Duodenal mucosa (tissue), 2 donors: ENCODE measurements at regions not wholly inside any gene's neighbourhood (a gene's known extent, or its start where the extent isn't known, plus 50 kb on each side); places are given as distances from the start of the nearest gene placed in this dataset.

Experiments
- H3K27ac ChIP-seq: one replicate; pipeline ENCODE4 v1.7.0; 2013; ENCODE audit warnings: low read depth, low read length
- H3K27me3 ChIP-seq, 2 donors: one replicate each; pipeline ENCODE4 v1.7.0; 2013; ENCODE audit warnings: low read length in 2 of 2, control low read depth in 1 of 2; ENCODE audit not compliant: insufficient read depth in 2 of 2, control insufficient read depth in 1 of 2
- H3K36me3 ChIP-seq, 2 donors: one replicate each; pipeline ENCODE4 v1.7.0; 2013; ENCODE audit warnings: low read length in 2 of 2, control low read depth in 1 of 2; ENCODE audit not compliant: insufficient read depth in 2 of 2, control insufficient read depth in 1 of 2
- H3K4me1 ChIP-seq, 2 donors: one replicate each; pipeline ENCODE4 v1.7.0; 2013; ENCODE audit warnings: low read length in 2 of 2, control low read depth in 1 of 2; ENCODE audit not compliant: insufficient read depth in 2 of 2, control insufficient read depth in 1 of 2
- H3K4me3 ChIP-seq, 2 donors: one replicate each; pipeline ENCODE4 v1.7.0; 2013; ENCODE audit warnings: low read length in 2 of 2, low read depth in 1 of 2
- H3K9ac ChIP-seq, 2 donors: one replicate each; pipeline ENCODE4 v1.7.0; 2013; ENCODE audit warnings: low read length in 2 of 2, low read depth in 1 of 2
- H3K9me3 ChIP-seq, 2 donors: one replicate each; pipeline ENCODE4 v1.7.0; 2013; ENCODE audit warnings: low read length in 2 of 2, control low read depth in 1 of 2; ENCODE audit not compliant: control insufficient read depth in 1 of 2

- no peaks in the 10 kb centered on the region for H3K36me3 ChIP-seq
- no peaks in the 10 kb centered on the region for H3K4me1 ChIP-seq
- no peak overlapping the region for H3K27ac ChIP-seq
- no peak overlapping the region for H3K9ac ChIP-seq
- no peak overlapping the region for H3K4me3 ChIP-seq
- H3K9me3 ChIP-seq, result peaks cover 0 to 5% of the 10 kb centered on the region in 2 donors
- H3K27me3 ChIP-seq, result no peaks in the 10 kb centered on the region
Observed at GRCh38 chr18:71443706-71444480, 1100.2 kb downstream of the CBLN2 start.

GRCh38 chr18:71442731-71443141 lies 1101.4 kb downstream of the CBLN2 start:
- H3K27ac ChIP-seq, result no peak overlapping the region
- no peaks in the 10 kb centered on the region for H3K36me3 ChIP-seq
- no peak overlapping the region for H3K9ac ChIP-seq
- no peak overlapping the region for H3K4me3 ChIP-seq
- no peaks in the 10 kb centered on the region for H3K27me3 ChIP-seq
- no peaks in the 10 kb centered on the region for H3K4me1 ChIP-seq
- peaks cover 0 to 5% of the 10 kb centered on the region in 2 donors for H3K9me3 ChIP-seq

- no peak overlapping the region for H3K4me3 ChIP-seq
- no peaks in the 10 kb centered on the region for H3K27me3 ChIP-seq
- peaks cover 0 to 5% of the 10 kb centered on the region in 2 donors for H3K9me3 ChIP-seq
- no peaks in the 10 kb centered on the region for H3K4me1 ChIP-seq
- H3K36me3 ChIP-seq, result no peaks in the 10 kb centered on the region
- no peak overlapping the region for H3K9ac ChIP-seq
- no peak overlapping the region for H3K27ac ChIP-seq
Observed at GRCh38 chr18:71441156-71441555, 1103.0 kb downstream of the CBLN2 start.

GRCh38 chr18:71437511-71437910 lies 1106.6 kb downstream of the CBLN2 start:
- H3K4me1 ChIP-seq, result no peaks in the 10 kb centered on the region
- no peaks in the 10 kb centered on the region for H3K9me3 ChIP-seq
- H3K27me3 ChIP-seq, result no peaks in the 10 kb centered on the region
- no peak overlapping the region for H3K27ac ChIP-seq
- H3K36me3 ChIP-seq, result no peaks in the 10 kb centered on the region
- no peak overlapping the region for H3K9ac ChIP-seq
- H3K4me3 ChIP-seq, result no peak overlapping the region

- peaks cover 0 to 3% of the 10 kb centered on the region in 2 donors for H3K9me3 ChIP-seq
- H3K9ac ChIP-seq, result no peak overlapping the region
- H3K4me3 ChIP-seq, result no peak overlapping the region
- no peaks in the 10 kb centered on the region for H3K36me3 ChIP-seq
- H3K27ac ChIP-seq, result no peak overlapping the region
- H3K27me3 ChIP-seq, result no peaks in the 10 kb centered on the region
- H3K4me1 ChIP-seq, result no peaks in the 10 kb centered on the region
Observed at GRCh38 chr18:71433373-71433772, 1110.8 kb downstream of the CBLN2 start.

GRCh38 chr18:71431689-71432088 lies 1112.5 kb downstream of the CBLN2 start:
- H3K9ac ChIP-seq, result no peak overlapping the region
- H3K36me3 ChIP-seq, result no peaks in the 10 kb centered on the region
- peaks cover 0 to 3% of the 10 kb centered on the region in 2 donors for H3K9me3 ChIP-seq
- H3K4me1 ChIP-seq, result no peaks in the 10 kb centered on the region
- no peaks in the 10 kb centered on the region for H3K27me3 ChIP-seq
- H3K27ac ChIP-seq, result no peak overlapping the region
- H3K4me3 ChIP-seq, result no peak overlapping the region

- no peaks in the 10 kb centered on the region for H3K27me3 ChIP-seq
- H3K4me1 ChIP-seq, result no peaks in the 10 kb centered on the region
- H3K9ac ChIP-seq, result no peak overlapping the region
- H3K36me3 ChIP-seq, result no peaks in the 10 kb centered on the region
- peaks cover 0 to 3% of the 10 kb centered on the region in 2 donors for H3K9me3 ChIP-seq
- H3K27ac ChIP-seq, result no peak overlapping the region
- no peak overlapping the region for H3K4me3 ChIP-seq
Observed at GRCh38 chr18:71431171-71431570, 1113.0 kb downstream of the CBLN2 start.

- Histone ChIP-seq H3K4me1 (no peaks in the 10 kb centered on the region), H3K9ac (no peak overlapping the region), H3K36me3 (no peaks in the 10 kb centered on the region), H3K27ac (no peak overlapping the region), H3K27me3 (no peaks in the 10 kb centered on the region), H3K4me3 (no peak overlapping the region), H3K9me3 (peaks cover 0 to 11% of the 10 kb centered on the region in 2 donors)
Observed at GRCh38 chr18:71426441-71426840, 1117.7 kb downstream of the CBLN2 start.

- H3K9ac ChIP-seq, result no peak overlapping the region
- no peak overlapping the region for H3K4me3 ChIP-seq
- H3K9me3 ChIP-seq, result no peaks in the 10 kb centered on the region
- no peaks in the 10 kb centered on the region for H3K36me3 ChIP-seq
- H3K27ac ChIP-seq, result no peak overlapping the region
- H3K27me3 ChIP-seq, result no peaks in the 10 kb centered on the region
- H3K4me1 ChIP-seq, result no peaks in the 10 kb centered on the region
Observed at GRCh38 chr18:71405169-71405809, 1116.4 kb downstream of the SOCS6 start.

GRCh38 chr18:71403501-71403900 lies 1114.7 kb downstream of the SOCS6 start:
- Histone ChIP-seq H3K9me3 (peaks cover 0 to 1% of the 10 kb centered on the region in 2 donors), H3K27me3 (no peaks in the 10 kb centered on the region), H3K4me3 (no peak overlapping the region), H3K36me3 (no peaks in the 10 kb centered on the region), H3K4me1 (no peaks in the 10 kb centered on the region), H3K9ac (no peak overlapping the region), H3K27ac (no peak overlapping the region)
